PFSK-1 (cell line): ENCODE measurements at regions not wholly inside any gene's neighbourhood (a gene's known extent, or its start where the extent isn't known, plus 50 kb on each side); places are given as distances from the start of the nearest gene placed in this dataset.

Source experiments
- FOXP2 ChIP-seq: optimal IDR thresholded peaks from 2 replicates; pipeline ENCODE3; 2011; ENCODE audit warnings: borderline replicate concordance, control low read depth, inconsistent platforms; ENCODE audit not compliant: insufficient read depth; ENCODE audit errors: extremely low read length, extremely low read depth
- POLR2AphosphoS5 ChIP-seq: IDR thresholded peaks from 2 replicates; pipeline ENCODE4 v1.6.1; 2012; ENCODE audit warnings: low read depth, mild to moderate bottlenecking, control low read depth, low read length, moderate library complexity
- SIN3A ChIP-seq: IDR thresholded peaks from 2 replicates; pipeline ENCODE4 v1.6.1; 2012; ENCODE audit warnings: mild to moderate bottlenecking, low read length, moderate library complexity, borderline replicate concordance; ENCODE audit not compliant: insufficient read depth
- TAF1 ChIP-seq: IDR thresholded peaks from 2 replicates; pipeline ENCODE4 v1.6.1; 2012; ENCODE audit warnings: low read length, control low read depth, borderline replicate concordance; ENCODE audit not compliant: insufficient read depth
- TF ChIP-seq, protein P1 (sequence below), 2 experiments: IDR thresholded peaks; 2 replicates each; pipeline versions ENCODE4 v1.6.1 to v1.8.0; 2011 to 2012; ENCODE audit warnings: low read depth in 2 of 2, low read length in 2 of 2, control low read depth in 1 of 2, inconsistent platforms in 1 of 2, mild to moderate bottlenecking in 1 of 2, moderate library complexity in 1 of 2; ENCODE audit not compliant: insufficient read depth in 1 of 2

- TF ChIP-seq FOXP2 (no peak), POLR2AphosphoS5 (no peak), SIN3A (no peak), TAF1 (no peak)
- TF ChIP-seq, protein P1, sequence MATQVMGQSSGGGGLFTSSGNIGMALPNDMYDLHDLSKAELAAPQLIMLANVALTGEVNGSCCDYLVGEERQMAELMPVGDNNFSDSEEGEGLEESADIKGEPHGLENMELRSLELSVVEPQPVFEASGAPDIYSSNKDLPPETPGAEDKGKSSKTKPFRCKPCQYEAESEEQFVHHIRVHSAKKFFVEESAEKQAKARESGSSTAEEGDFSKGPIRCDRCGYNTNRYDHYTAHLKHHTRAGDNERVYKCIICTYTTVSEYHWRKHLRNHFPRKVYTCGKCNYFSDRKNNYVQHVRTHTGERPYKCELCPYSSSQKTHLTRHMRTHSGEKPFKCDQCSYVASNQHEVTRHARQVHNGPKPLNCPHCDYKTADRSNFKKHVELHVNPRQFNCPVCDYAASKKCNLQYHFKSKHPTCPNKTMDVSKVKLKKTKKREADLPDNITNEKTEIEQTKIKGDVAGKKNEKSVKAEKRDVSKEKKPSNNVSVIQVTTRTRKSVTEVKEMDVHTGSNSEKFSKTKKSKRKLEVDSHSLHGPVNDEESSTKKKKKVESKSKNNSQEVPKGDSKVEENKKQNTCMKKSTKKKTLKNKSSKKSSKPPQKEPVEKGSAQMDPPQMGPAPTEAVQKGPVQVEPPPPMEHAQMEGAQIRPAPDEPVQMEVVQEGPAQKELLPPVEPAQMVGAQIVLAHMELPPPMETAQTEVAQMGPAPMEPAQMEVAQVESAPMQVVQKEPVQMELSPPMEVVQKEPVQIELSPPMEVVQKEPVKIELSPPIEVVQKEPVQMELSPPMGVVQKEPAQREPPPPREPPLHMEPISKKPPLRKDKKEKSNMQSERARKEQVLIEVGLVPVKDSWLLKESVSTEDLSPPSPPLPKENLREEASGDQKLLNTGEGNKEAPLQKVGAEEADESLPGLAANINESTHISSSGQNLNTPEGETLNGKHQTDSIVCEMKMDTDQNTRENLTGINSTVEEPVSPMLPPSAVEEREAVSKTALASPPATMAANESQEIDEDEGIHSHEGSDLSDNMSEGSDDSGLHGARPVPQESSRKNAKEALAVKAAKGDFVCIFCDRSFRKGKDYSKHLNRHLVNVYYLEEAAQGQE (IDR thresholded peaks at IDR 0.05; ENCODE audit: insufficient read depth in 1 of 2, low read depth in 2 of 2, low read length in 2 of 2) = no peak
Observed at GRCh38 chr14:96698960-96699539, 98.1 kb upstream of the VRK1 start.

- TF ChIP-seq, protein P1 (IDR thresholded peaks at IDR 0.05; ENCODE audit: insufficient read depth in 1 of 2, low read depth in 2 of 2, low read length in 2 of 2) = no peak
- TF ChIP-seq SIN3A = no peak
Observed at GRCh38 chr14:96699666-96700065, 97.5 kb upstream of the VRK1 start.

GRCh38 chr14:96702831-96703230, 94.4 kb upstream of the VRK1 start:
- TF ChIP-seq SIN3A (no peak), FOXP2 (no peak), POLR2AphosphoS5 (no peak), TAF1 (no peak)
- TF ChIP-seq, protein P1 (IDR thresholded peaks at IDR 0.05; ENCODE audit: insufficient read depth in 1 of 2, low read depth in 2 of 2, low read length in 2 of 2) = no peak

GRCh38 chr14:96705422-96706092, 91.6 kb upstream of the VRK1 start:
- no peak for TF ChIP-seq TAF1
- no peak for TF ChIP-seq SIN3A
- no peak for TF ChIP-seq FOXP2
- TF ChIP-seq, protein P1 (IDR thresholded peaks at IDR 0.05; ENCODE audit: insufficient read depth in 1 of 2, low read depth in 2 of 2, low read length in 2 of 2) = no peak
- no peak for TF ChIP-seq POLR2AphosphoS5
